Astrocyte (in vitro differentiated cells and primary cell): ENCODE measurements at regions not wholly inside any gene's neighbourhood (a gene's known extent, or its start where the extent isn't known, plus 50 kb on each side); places are given as distances from the start of the nearest gene placed in this dataset.

Experiments used
- DNase-seq: peaks from one replicate; pipeline ENCODE4 v3.0.0-alpha.2; 2010; ENCODE audit warnings: low read depth
- FAIRE-seq: peaks from 2 replicates; lab custom pipeline; 2011; peaks lifted over from hg19 to GRCh38; lab: Jason Lieb, UNC
- H2AFZ ChIP-seq: 2 replicates; pipeline ENCODE4 v1.6.0; 2012; ENCODE audit warnings: low read depth, low read length, inconsistent platforms
- H3K27ac ChIP-seq: 2 replicates; pipeline ENCODE4 v1.5.1; 2011; ENCODE audit warnings: low read depth, low read length, inconsistent platforms
- H3K27me3 ChIP-seq: 2 replicates; pipeline ENCODE4 v1.6.0; 2011; ENCODE audit warnings: low read length, inconsistent platforms; ENCODE audit not compliant: insufficient read depth
- H3K36me3 ChIP-seq: 2 replicates; pipeline ENCODE4 v1.5.1; 2011; ENCODE audit warnings: low read length, inconsistent platforms; ENCODE audit not compliant: insufficient read depth
- H3K4me1 ChIP-seq: 2 replicates; pipeline ENCODE4 v1.5.1; 2011; ENCODE audit warnings: low read length, inconsistent platforms; ENCODE audit not compliant: insufficient read depth
- H3K4me2 ChIP-seq: 2 replicates; pipeline ENCODE4 v1.6.0; 2012; ENCODE audit warnings: low read length, inconsistent platforms
- H3K4me3 ChIP-seq: 2 replicates; pipeline ENCODE4 v1.5.1; 2011; ENCODE audit warnings: low read depth, mild to moderate bottlenecking, low read length, inconsistent platforms; ENCODE audit not compliant: insufficient read depth
- H3K79me2 ChIP-seq: 2 replicates; pipeline ENCODE4 v1.6.0; 2012; ENCODE audit warnings: mild to moderate bottlenecking, low read length, inconsistent platforms; ENCODE audit not compliant: insufficient read depth
- H3K9ac ChIP-seq: 2 replicates; pipeline ENCODE4 v1.6.0; 2012; ENCODE audit warnings: mild to moderate bottlenecking, low read length, inconsistent platforms
- H3K9me3 ChIP-seq: 2 replicates; pipeline ENCODE4 v1.5.1; 2012; ENCODE audit warnings: low read depth, mild to moderate bottlenecking, low read length, inconsistent platforms; ENCODE audit not compliant: insufficient read depth
- H4K20me1 ChIP-seq: 2 replicates; pipeline ENCODE4 v1.6.0; 2012; ENCODE audit warnings: low read length, inconsistent platforms; ENCODE audit not compliant: insufficient read depth
- H3K27ac Mint-ChIP-seq: one replicate; pipeline ENCODE4 v1.8.0; 2021; ENCODE audit warnings: mild to moderate bottlenecking, mixed read lengths; ENCODE audit not compliant: unreplicated experiment
- H3K27me3 Mint-ChIP-seq: one replicate; pipeline ENCODE4 v1.8.0; 2021; ENCODE audit warnings: low read depth, mixed read lengths; ENCODE audit not compliant: unreplicated experiment
- H3K36me3 Mint-ChIP-seq: one replicate; pipeline ENCODE4 v1.8.0; 2021; ENCODE audit warnings: low read depth, mixed read lengths; ENCODE audit not compliant: unreplicated experiment
- H3K4me1 Mint-ChIP-seq: one replicate; pipeline ENCODE4 v1.8.0; 2021; ENCODE audit warnings: low read depth, mixed read lengths; ENCODE audit not compliant: unreplicated experiment
- H3K4me3 Mint-ChIP-seq: one replicate; pipeline ENCODE4 v1.8.0; 2021; ENCODE audit warnings: mild to moderate bottlenecking, moderate library complexity, mixed read lengths; ENCODE audit not compliant: unreplicated experiment
- H3K9me3 Mint-ChIP-seq: one replicate; pipeline ENCODE4 v1.8.0; 2021; ENCODE audit warnings: mild to moderate bottlenecking, mixed read lengths; ENCODE audit not compliant: unreplicated experiment
- EZH2 ChIP-seq: IDR thresholded peaks from 2 replicates; pipeline ENCODE4 v1.6.1; 2012; ENCODE audit warnings: mild to moderate bottlenecking, low read length, inconsistent platforms; ENCODE audit not compliant: insufficient read depth
- TF ChIP-seq, protein P1 (sequence below): IDR thresholded peaks from 2 replicates; pipeline ENCODE4 v1.5.1; 2011; ENCODE audit warnings: low read depth, mild to moderate bottlenecking, inconsistent platforms, low read length, moderate library complexity; ENCODE audit not compliant: insufficient read depth

DNA sequence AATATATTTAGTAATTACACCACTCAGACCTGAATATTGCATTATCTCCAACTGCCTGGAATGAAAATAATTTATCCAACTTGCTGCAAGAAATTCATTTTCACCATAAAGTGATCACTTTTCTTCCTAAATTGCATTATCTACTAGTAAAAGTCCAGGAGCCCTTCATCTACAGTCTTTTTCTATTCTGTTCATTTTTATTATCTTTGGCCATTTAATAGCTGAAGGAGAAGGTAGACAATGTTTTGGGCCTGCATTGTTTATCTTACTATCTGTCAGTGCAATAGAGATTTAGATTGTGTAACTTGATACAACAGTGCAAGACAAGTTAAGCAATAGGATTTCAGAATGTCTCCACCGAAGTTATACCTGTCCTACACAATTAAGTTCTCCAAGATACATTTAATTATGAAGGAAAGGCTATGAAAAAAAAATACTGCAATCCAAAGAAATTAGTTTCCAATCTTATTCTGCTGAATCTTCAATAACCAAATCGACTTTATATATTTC, 1339.7 kb upstream of the CDH6 start:
- no peak overlapping the region for H3K27ac ChIP-seq
- peak; percentile 26 for FAIRE-seq
- no peak for TF ChIP-seq EZH2
- TF ChIP-seq, protein P1, sequence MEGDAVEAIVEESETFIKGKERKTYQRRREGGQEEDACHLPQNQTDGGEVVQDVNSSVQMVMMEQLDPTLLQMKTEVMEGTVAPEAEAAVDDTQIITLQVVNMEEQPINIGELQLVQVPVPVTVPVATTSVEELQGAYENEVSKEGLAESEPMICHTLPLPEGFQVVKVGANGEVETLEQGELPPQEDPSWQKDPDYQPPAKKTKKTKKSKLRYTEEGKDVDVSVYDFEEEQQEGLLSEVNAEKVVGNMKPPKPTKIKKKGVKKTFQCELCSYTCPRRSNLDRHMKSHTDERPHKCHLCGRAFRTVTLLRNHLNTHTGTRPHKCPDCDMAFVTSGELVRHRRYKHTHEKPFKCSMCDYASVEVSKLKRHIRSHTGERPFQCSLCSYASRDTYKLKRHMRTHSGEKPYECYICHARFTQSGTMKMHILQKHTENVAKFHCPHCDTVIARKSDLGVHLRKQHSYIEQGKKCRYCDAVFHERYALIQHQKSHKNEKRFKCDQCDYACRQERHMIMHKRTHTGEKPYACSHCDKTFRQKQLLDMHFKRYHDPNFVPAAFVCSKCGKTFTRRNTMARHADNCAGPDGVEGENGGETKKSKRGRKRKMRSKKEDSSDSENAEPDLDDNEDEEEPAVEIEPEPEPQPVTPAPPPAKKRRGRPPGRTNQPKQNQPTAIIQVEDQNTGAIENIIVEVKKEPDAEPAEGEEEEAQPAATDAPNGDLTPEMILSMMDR, result no peak
- no peak overlapping the region for H3K4me2 ChIP-seq
- Mint-ChIP-seq H3K9me3 (no peaks in the 10 kb centered on the region), H3K4me3 (no peak overlapping the region), H3K27ac (no peak overlapping the region), H3K27me3 (no peaks in the 10 kb centered on the region), H3K4me1 (no peaks in the 10 kb centered on the region), H3K36me3 (no peaks in the 10 kb centered on the region)
- H3K4me3 ChIP-seq, result no peak overlapping the region
- H3K36me3 ChIP-seq, result no peaks in the 10 kb centered on the region
- no peak overlapping the region for H3K9ac ChIP-seq
- H4K20me1 ChIP-seq, result no peaks in the 10 kb centered on the region
- H3K27me3 ChIP-seq, result no peaks in the 10 kb centered on the region
- no peak for DNase-seq
- no peak overlapping the region for H2AFZ ChIP-seq
- H3K79me2 ChIP-seq, result no peaks in the 10 kb centered on the region
- no peaks in the 10 kb centered on the region for H3K9me3 ChIP-seq
- no peaks in the 10 kb centered on the region for H3K4me1 ChIP-seq

DNA sequence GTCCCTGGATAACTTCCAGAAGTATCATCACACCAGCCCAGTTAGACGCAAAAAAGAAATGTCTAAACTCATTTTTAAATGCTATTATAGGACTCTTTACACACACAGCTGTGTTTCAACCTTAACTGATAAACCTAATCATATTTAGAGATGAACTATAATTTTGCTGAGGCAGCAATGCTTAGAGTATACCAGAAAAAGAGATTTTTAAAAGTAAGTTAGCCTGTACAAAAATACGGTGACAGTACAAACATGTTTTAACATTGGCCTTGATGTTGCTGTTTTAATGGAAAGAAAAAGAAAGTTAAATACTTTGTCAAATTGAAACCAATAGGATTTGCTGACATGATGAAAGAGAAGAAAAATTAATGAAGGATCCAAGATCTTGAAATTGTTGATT, 1341.2 kb upstream of the CDH6 start:
- Histone ChIP-seq H3K9me3 (no peaks in the 10 kb centered on the region), H3K27me3 (no peaks in the 10 kb centered on the region), H2AFZ (no peak overlapping the region), H4K20me1 (no peaks in the 10 kb centered on the region), H3K4me2 (no peak overlapping the region), H3K27ac (no peak overlapping the region), H3K4me3 (no peak overlapping the region), H3K79me2 (no peaks in the 10 kb centered on the region), H3K9ac (no peak overlapping the region), H3K4me1 (no peaks in the 10 kb centered on the region), H3K36me3 (no peaks in the 10 kb centered on the region)
- Mint-ChIP-seq H3K9me3 (no peaks in the 10 kb centered on the region), H3K4me3 (no peak overlapping the region), H3K4me1 (no peaks in the 10 kb centered on the region), H3K27ac (no peak overlapping the region), H3K36me3 (no peaks in the 10 kb centered on the region), H3K27me3 (no peaks in the 10 kb centered on the region)
- FAIRE-seq, result no peak
- TF ChIP-seq, protein P1, result no peak
- no peak for TF ChIP-seq EZH2
- DNase-seq, result no peak

DNA sequence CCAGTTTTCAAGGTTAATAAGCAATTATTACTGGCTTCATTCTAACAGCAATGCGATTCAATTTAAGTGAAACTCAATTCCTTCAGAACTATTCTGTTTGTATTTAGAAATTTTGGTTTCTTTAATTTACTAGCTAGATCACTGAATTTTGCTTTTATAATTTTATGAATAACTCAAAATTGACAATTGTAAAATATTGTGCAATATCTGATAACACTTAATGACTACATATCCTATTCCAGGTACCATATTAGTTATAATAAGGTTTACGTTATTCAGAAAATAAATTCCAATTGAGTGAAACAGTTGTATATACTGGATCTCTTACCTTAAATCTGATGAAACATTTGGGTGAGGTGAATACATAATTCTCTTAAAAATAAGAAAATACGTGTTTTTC, 1348.3 kb upstream of the CDH6 start:
- H3K9ac ChIP-seq, result no peak overlapping the region
- Mint-ChIP-seq H3K4me3 (no peak overlapping the region), H3K27me3 (no peaks in the 10 kb centered on the region), H3K4me1 (no peaks in the 10 kb centered on the region), H3K27ac (no peak overlapping the region), H3K36me3 (no peaks in the 10 kb centered on the region), H3K9me3 (no peaks in the 10 kb centered on the region)
- no peaks in the 10 kb centered on the region for H3K79me2 ChIP-seq
- no peaks in the 10 kb centered on the region for H3K36me3 ChIP-seq
- no peak overlapping the region for H3K27ac ChIP-seq
- no peaks in the 10 kb centered on the region for H3K4me1 ChIP-seq
- H4K20me1 ChIP-seq, result no peaks in the 10 kb centered on the region
- H3K4me3 ChIP-seq, result no peak overlapping the region
- TF ChIP-seq, protein P1, result no peak
- no peak for TF ChIP-seq EZH2
- no peaks in the 10 kb centered on the region for H3K27me3 ChIP-seq
- no peak overlapping the region for H2AFZ ChIP-seq
- FAIRE-seq (no peak), DNase-seq (no peak)
- no peaks in the 10 kb centered on the region for H3K9me3 ChIP-seq
- H3K4me2 ChIP-seq, result no peak overlapping the region
